ENCODE measurements at regions not wholly inside any gene's neighbourhood (a gene's known extent, or its start where the extent isn't known, plus 50 kb on each side); places are given as distances from the start of the nearest gene placed in this dataset.

DNA sequence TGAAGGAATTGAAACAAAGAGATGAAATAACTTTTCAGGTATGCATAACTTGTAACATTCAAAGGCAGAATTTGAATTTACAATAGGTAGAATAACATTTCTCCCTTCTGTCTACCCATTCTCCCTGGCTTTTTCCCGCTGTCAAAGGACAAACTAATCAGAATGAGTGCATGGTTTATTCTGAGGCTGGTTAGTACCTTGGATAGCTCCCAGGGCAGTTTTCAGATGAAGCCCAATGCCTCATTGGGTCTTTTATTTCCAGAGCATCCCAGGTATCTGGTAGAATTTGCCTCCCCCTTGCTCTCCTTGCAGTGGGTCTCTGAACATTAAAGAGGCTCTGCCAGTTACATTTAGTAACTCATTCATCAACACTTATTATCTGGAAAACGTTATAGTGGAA is 665.5 kb downstream of the BCKDHB start:
- H3K4me3 ChIP-seq (replicated peaks in 1 of 2; ENCODE audit: low read depth in 1 of 2, low read length in 2 of 2), result no peak overlapping the region
- no peaks in the 10 kb centered on the region for H3K79me2 ChIP-seq (ENCODE audit: insufficient read depth, low read length)
- TF ChIP-seq, protein P1, sequence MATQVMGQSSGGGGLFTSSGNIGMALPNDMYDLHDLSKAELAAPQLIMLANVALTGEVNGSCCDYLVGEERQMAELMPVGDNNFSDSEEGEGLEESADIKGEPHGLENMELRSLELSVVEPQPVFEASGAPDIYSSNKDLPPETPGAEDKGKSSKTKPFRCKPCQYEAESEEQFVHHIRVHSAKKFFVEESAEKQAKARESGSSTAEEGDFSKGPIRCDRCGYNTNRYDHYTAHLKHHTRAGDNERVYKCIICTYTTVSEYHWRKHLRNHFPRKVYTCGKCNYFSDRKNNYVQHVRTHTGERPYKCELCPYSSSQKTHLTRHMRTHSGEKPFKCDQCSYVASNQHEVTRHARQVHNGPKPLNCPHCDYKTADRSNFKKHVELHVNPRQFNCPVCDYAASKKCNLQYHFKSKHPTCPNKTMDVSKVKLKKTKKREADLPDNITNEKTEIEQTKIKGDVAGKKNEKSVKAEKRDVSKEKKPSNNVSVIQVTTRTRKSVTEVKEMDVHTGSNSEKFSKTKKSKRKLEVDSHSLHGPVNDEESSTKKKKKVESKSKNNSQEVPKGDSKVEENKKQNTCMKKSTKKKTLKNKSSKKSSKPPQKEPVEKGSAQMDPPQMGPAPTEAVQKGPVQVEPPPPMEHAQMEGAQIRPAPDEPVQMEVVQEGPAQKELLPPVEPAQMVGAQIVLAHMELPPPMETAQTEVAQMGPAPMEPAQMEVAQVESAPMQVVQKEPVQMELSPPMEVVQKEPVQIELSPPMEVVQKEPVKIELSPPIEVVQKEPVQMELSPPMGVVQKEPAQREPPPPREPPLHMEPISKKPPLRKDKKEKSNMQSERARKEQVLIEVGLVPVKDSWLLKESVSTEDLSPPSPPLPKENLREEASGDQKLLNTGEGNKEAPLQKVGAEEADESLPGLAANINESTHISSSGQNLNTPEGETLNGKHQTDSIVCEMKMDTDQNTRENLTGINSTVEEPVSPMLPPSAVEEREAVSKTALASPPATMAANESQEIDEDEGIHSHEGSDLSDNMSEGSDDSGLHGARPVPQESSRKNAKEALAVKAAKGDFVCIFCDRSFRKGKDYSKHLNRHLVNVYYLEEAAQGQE (IDR thresholded peaks at IDR 0.05; ENCODE audit: low read depth), result peak; percentile 81
- no peak for TF ChIP-seq FOSL1 (IDR thresholded peaks at IDR 0.05; ENCODE audit: low read depth)
- intact Hi-C loops (cut with micrococcal nuclease), result no loop called here
- ATAC-seq, result no peak
- H3K4me1 ChIP-seq (ENCODE audit: control insufficient read depth in 1 of 2, insufficient read depth in 2 of 2, low read length in 2 of 2), result peaks cover 0 to 5% of the 10 kb centered on the region in 2 experiments; a peak in 1 of 4 replicates
- H3K27ac ChIP-seq (ENCODE audit: low read depth, low read length), result no peak overlapping the region
- POLR2A ChIA-PET, result no interaction called here
- CTCF ChIA-PET, result no interaction called here
- H2AFZ ChIP-seq (ENCODE audit: low read depth, low read length, poor library complexity, severe bottlenecking), result no peak overlapping the region
- BruUV-seq (replicated peaks), result no TSS peak
- RAD21 ChIA-PET (ENCODE audit: low non-redundant PET in 1 of 2, low total read pairs in 2 of 2, uncharacterized antibody in 2 of 2, unreplicated experiment in 2 of 2), result no interaction called here
- DNase-seq (ENCODE audit: low read depth, low spot score), result no peak
- no peaks in the 10 kb centered on the region for H3K36me3 ChIP-seq (ENCODE audit: control insufficient read depth in 1 of 2, insufficient read depth in 2 of 2, low read length in 2 of 2)
- H3K9ac ChIP-seq (ENCODE audit: low read length), result no peak overlapping the region
- no peaks in the 10 kb centered on the region for H3K27me3 ChIP-seq (ENCODE audit: insufficient read depth, low read length)
- no peaks in the 10 kb centered on the region for H4K20me1 ChIP-seq (ENCODE audit: insufficient read depth)
- no peaks in the 10 kb centered on the region for H3K9me2 ChIP-seq (ENCODE audit: insufficient read depth)
- no peak overlapping the region for H3K4me2 ChIP-seq (ENCODE audit: low read length)
- H3K9me3 ChIP-seq (ENCODE audit: control insufficient read depth in 1 of 2, insufficient read depth in 1 of 2, low read depth in 1 of 2, low read length in 2 of 2), result no peaks in the 10 kb centered on the region

DNA sequence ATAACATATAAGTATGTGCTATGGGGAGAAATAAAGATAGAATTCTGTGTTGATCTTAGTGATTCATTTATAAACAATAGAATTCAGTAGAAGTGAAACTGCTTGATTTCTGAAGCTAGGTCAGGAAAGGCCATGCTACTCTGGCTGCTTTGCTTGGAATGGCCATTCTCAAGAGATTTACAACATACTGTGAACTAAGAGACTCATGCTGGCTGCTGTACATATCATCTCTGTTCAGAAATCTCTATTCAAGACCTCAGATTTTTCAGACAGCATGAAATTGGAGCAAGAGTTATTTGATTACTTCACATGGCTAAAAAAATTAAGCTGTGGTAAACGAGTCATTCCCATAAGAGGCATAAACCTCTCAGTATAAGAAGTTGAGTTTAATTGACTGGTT is 662.6 kb downstream of the BCKDHB start:
- intact Hi-C loops (cut with micrococcal nuclease), result no loop called here
- no peak for TF ChIP-seq CBX3 (IDR thresholded peaks at IDR 0.05; ENCODE audit: low read depth)
- TF ChIP-seq, protein P2, sequence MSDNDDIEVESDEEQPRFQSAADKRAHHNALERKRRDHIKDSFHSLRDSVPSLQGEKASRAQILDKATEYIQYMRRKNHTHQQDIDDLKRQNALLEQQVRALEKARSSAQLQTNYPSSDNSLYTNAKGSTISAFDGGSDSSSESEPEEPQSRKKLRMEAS (IDR thresholded peaks at IDR 0.05), result no peak
- no peak for TF ChIP-seq FOSL1 (IDR thresholded peaks at IDR 0.05; ENCODE audit: low read depth)
- no peak for TF ChIP-seq POLR2A (IDR thresholded peaks at IDR 0.05; ENCODE audit: borderline replicate concordance, extremely low read depth, insufficient read depth, insufficient read length)
- TF ChIP-seq, protein P3, sequence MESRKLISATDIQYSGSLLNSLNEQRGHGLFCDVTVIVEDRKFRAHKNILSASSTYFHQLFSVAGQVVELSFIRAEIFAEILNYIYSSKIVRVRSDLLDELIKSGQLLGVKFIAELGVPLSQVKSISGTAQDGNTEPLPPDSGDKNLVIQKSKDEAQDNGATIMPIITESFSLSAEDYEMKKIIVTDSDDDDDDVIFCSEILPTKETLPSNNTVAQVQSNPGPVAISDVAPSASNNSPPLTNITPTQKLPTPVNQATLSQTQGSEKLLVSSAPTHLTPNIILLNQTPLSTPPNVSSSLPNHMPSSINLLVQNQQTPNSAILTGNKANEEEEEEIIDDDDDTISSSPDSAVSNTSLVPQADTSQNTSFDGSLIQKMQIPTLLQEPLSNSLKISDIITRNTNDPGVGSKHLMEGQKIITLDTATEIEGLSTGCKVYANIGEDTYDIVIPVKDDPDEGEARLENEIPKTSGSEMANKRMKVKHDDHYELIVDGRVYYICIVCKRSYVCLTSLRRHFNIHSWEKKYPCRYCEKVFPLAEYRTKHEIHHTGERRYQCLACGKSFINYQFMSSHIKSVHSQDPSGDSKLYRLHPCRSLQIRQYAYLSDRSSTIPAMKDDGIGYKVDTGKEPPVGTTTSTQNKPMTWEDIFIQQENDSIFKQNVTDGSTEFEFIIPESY (IDR thresholded peaks at IDR 0.05; ENCODE audit: extremely low read depth, insufficient replicate concordance, low read length), result no peak
- no peak for TF ChIP-seq SIN3A (IDR thresholded peaks at IDR 0.05; ENCODE audit: low read depth)
- no peaks in the 10 kb centered on the region for H4K20me1 ChIP-seq (ENCODE audit: insufficient read depth)
- H3K9me3 ChIP-seq (ENCODE audit: control insufficient read depth in 1 of 2, insufficient read depth in 1 of 2, low read depth in 1 of 2, low read length in 2 of 2), result no peaks in the 10 kb centered on the region
- ChIA-PET POLR2A (no interaction called here), RAD21 (ENCODE audit: low non-redundant PET in 1 of 2, low total read pairs in 2 of 2, uncharacterized antibody in 2 of 2, unreplicated experiment in 2 of 2) (no interaction called here), CTCF (no interaction called here)
- BruUV-seq (replicated peaks), result no TSS peak
- no peak overlapping the region for H3K4me2 ChIP-seq (ENCODE audit: low read length)
- H3K9ac ChIP-seq (ENCODE audit: low read length), result no peak overlapping the region
- no peak for DNase-seq (ENCODE audit: low read depth, low spot score)
- no peak for ATAC-seq
- H3K79me2 ChIP-seq (ENCODE audit: insufficient read depth, low read length), result no peaks in the 10 kb centered on the region
- H3K27me3 ChIP-seq (ENCODE audit: insufficient read depth, low read length), result no peaks in the 10 kb centered on the region
- no peak overlapping the region for H3K4me3 ChIP-seq (replicated peaks in 1 of 2; ENCODE audit: low read depth in 1 of 2, low read length in 2 of 2)
- H2AFZ ChIP-seq (ENCODE audit: low read depth, low read length, poor library complexity, severe bottlenecking), result no peak overlapping the region
- H3K4me1 ChIP-seq (ENCODE audit: control insufficient read depth in 1 of 2, insufficient read depth in 2 of 2, low read length in 2 of 2), result peaks cover 0 to 5% of the 10 kb centered on the region in 2 experiments; a peak in 1 of 4 replicates
- H3K27ac ChIP-seq (ENCODE audit: low read depth, low read length), result no peak overlapping the region
- H3K36me3 ChIP-seq (ENCODE audit: control insufficient read depth in 1 of 2, insufficient read depth in 2 of 2, low read length in 2 of 2), result no peaks in the 10 kb centered on the region
- H3K9me2 ChIP-seq (ENCODE audit: insufficient read depth), result no peaks in the 10 kb centered on the region
